ENCODE measurements at regions not wholly inside any gene's neighbourhood (a gene's known extent, or its start where the extent isn't known, plus 50 kb on each side); places are given as distances from the start of the nearest gene placed in this dataset.

- H3K27me3 ChIP-seq (ENCODE audit: control insufficient read depth, insufficient read depth, low read length) = no peaks in the 10 kb centered on the region
- H3K27ac ChIP-seq (ENCODE audit: low read length) = no peak overlapping the region
- DNase-seq (ENCODE audit: low read depth, low spot score) = no peak
- no peaks in the 10 kb centered on the region for H3K9me3 ChIP-seq (ENCODE audit: control insufficient read depth, insufficient read depth, low read length)
- H3K4me1 ChIP-seq (ENCODE audit: control insufficient read depth, insufficient read depth, low read length) = peaks cover 3% of the 10 kb centered on the region; the same call in 1 of the 2 replicates
- no peak overlapping the region for H3K4me3 ChIP-seq (ENCODE audit: low read length)
- WGBS (ENCODE audit: insufficient coverage, insufficient read length) = no CpG with 5 or more reads among the region's 3 CpGs
- H3K36me3 ChIP-seq (ENCODE audit: control insufficient read depth, insufficient read depth, low read length) = peaks cover 3% of the 10 kb centered on the region; the same call in 1 of the 2 replicates
Observed at GRCh38 chr5:124645396-124645795, 101.0 kb downstream of the ZNF608 start.

- Histone ChIP-seq H3K4me3 (ENCODE audit: low read length) (no peak overlapping the region), H3K9me3 (ENCODE audit: control insufficient read depth, insufficient read depth, low read length) (no peaks in the 10 kb centered on the region), H3K36me3 (ENCODE audit: control insufficient read depth, insufficient read depth, low read length) (peaks cover 3% of the 10 kb centered on the region; the same call in 1 of the 2 replicates), H3K27ac (ENCODE audit: low read length) (no peak overlapping the region), H3K4me1 (ENCODE audit: control insufficient read depth, insufficient read depth, low read length) (peaks cover 3% of the 10 kb centered on the region; the same call in 1 of the 2 replicates), H3K27me3 (ENCODE audit: control insufficient read depth, insufficient read depth, low read length) (no peaks in the 10 kb centered on the region)
- DNase-seq (ENCODE audit: low read depth, low spot score) = no peak
- no CpG with 5 or more reads among the region's 1 CpG for WGBS (ENCODE audit: insufficient coverage, insufficient read length)
Observed at GRCh38 chr5:124644582-124644981, 101.9 kb downstream of the ZNF608 start.

GRCh38 chr5:124644138-124644537 lies 102.3 kb downstream of the ZNF608 start:
- Histone ChIP-seq H3K27me3 (ENCODE audit: control insufficient read depth, insufficient read depth, low read length) (no peaks in the 10 kb centered on the region), H3K4me3 (ENCODE audit: low read length) (no peak overlapping the region), H3K4me1 (ENCODE audit: control insufficient read depth, insufficient read depth, low read length) (peaks cover 3% of the 10 kb centered on the region), H3K36me3 (ENCODE audit: control insufficient read depth, insufficient read depth, low read length) (peaks cover 3% of the 10 kb centered on the region; the same call in 1 of the 2 replicates), H3K27ac (ENCODE audit: low read length) (no peak overlapping the region), H3K9me3 (ENCODE audit: control insufficient read depth, insufficient read depth, low read length) (no peaks in the 10 kb centered on the region)
- WGBS (ENCODE audit: insufficient coverage, insufficient read length) = no CpG with 5 or more reads among the region's 9 CpGs
- no peak for DNase-seq (ENCODE audit: low read depth, low spot score)

- no CpG with 5 or more reads among the region's 7 CpGs for WGBS (ENCODE audit: insufficient coverage, insufficient read length)
- H3K9me3 ChIP-seq (ENCODE audit: control insufficient read depth, insufficient read depth, low read length) = no peaks in the 10 kb centered on the region
- H3K4me3 ChIP-seq (ENCODE audit: low read length) = no peak overlapping the region
- H3K36me3 ChIP-seq (ENCODE audit: control insufficient read depth, insufficient read depth, low read length) = peaks cover under 1% of the 10 kb centered on the region; the same call in 1 of the 2 replicates
- peaks cover 3% of the 10 kb centered on the region for H3K4me1 ChIP-seq (ENCODE audit: control insufficient read depth, insufficient read depth, low read length)
- DNase-seq (ENCODE audit: low read depth, low spot score) = no peak
- H3K27me3 ChIP-seq (ENCODE audit: control insufficient read depth, insufficient read depth, low read length) = no peaks in the 10 kb centered on the region
- H3K27ac ChIP-seq (ENCODE audit: low read length) = no peak overlapping the region
Observed at GRCh38 chr5:124643336-124643735, 103.1 kb downstream of the ZNF608 start.

GRCh38 chr5:124642151-124642550 lies 104.3 kb downstream of the ZNF608 start:
- no CpG with 5 or more reads among the region's 2 CpGs for WGBS (ENCODE audit: insufficient coverage, insufficient read length)
- DNase-seq (ENCODE audit: low read depth, low spot score) = no peak
- H3K36me3 ChIP-seq (ENCODE audit: control insufficient read depth, insufficient read depth, low read length) = no peaks in the 10 kb centered on the region
- no peaks in the 10 kb centered on the region for H3K9me3 ChIP-seq (ENCODE audit: control insufficient read depth, insufficient read depth, low read length)
- no peak overlapping the region for H3K4me3 ChIP-seq (ENCODE audit: low read length)
- H3K27me3 ChIP-seq (ENCODE audit: control insufficient read depth, insufficient read depth, low read length) = no peaks in the 10 kb centered on the region
- peaks cover 3% of the 10 kb centered on the region; the same call in 1 of the 2 replicates for H3K4me1 ChIP-seq (ENCODE audit: control insufficient read depth, insufficient read depth, low read length)
- H3K27ac ChIP-seq (ENCODE audit: low read length) = no peak overlapping the region

- Histone ChIP-seq H3K4me3 (ENCODE audit: low read length) (no peak overlapping the region), H3K4me1 (ENCODE audit: control insufficient read depth, insufficient read depth, low read length) (peaks cover 3% of the 10 kb centered on the region; the same call in 1 of the 2 replicates), H3K36me3 (ENCODE audit: control insufficient read depth, insufficient read depth, low read length) (no peaks in the 10 kb centered on the region), H3K9me3 (ENCODE audit: control insufficient read depth, insufficient read depth, low read length) (no peaks in the 10 kb centered on the region), H3K27me3 (ENCODE audit: control insufficient read depth, insufficient read depth, low read length) (no peaks in the 10 kb centered on the region), H3K27ac (ENCODE audit: low read length) (no peak overlapping the region)
- DNase-seq (ENCODE audit: low read depth, low spot score) = no peak
- no CpG with 5 or more reads among the region's 11 CpGs for WGBS (ENCODE audit: insufficient coverage, insufficient read length)
Observed at GRCh38 chr5:124641154-124641792, 105.2 kb downstream of the ZNF608 start.

GRCh38 chr5:124639095-124639665 lies 107.3 kb downstream of the ZNF608 start:
- no peaks in the 10 kb centered on the region for H3K36me3 ChIP-seq (ENCODE audit: control insufficient read depth, insufficient read depth, low read length)
- H3K27ac ChIP-seq (ENCODE audit: low read length) = no peak overlapping the region
- H3K4me1 ChIP-seq (ENCODE audit: control insufficient read depth, insufficient read depth, low read length) = peaks cover 3% of the 10 kb centered on the region; the same call in 1 of the 2 replicates
- no peaks in the 10 kb centered on the region for H3K9me3 ChIP-seq (ENCODE audit: control insufficient read depth, insufficient read depth, low read length)
- H3K27me3 ChIP-seq (ENCODE audit: control insufficient read depth, insufficient read depth, low read length) = no peaks in the 10 kb centered on the region
- no peak overlapping the region for H3K4me3 ChIP-seq (ENCODE audit: low read length)
- no CpG with 5 or more reads among the region's 4 CpGs for WGBS (ENCODE audit: insufficient coverage, insufficient read length)
- DNase-seq (ENCODE audit: low read depth, low spot score) = no peak

- H3K4me3 ChIP-seq (ENCODE audit: low read length) = no peak overlapping the region
- H3K4me1 ChIP-seq (ENCODE audit: control insufficient read depth, insufficient read depth, low read length) = peaks cover 1% of the 10 kb centered on the region; the same call in 1 of the 2 replicates
Observed at GRCh38 chr5:124637011-124637410, 109.4 kb downstream of the ZNF608 start.

GRCh38 chr5:124634741-124635323 lies 111.6 kb downstream of the ZNF608 start:
- no CpG with 5 or more reads among the region's 3 CpGs for WGBS (ENCODE audit: insufficient coverage, insufficient read length)
- no peak for DNase-seq (ENCODE audit: low read depth, low spot score)
- no peaks in the 10 kb centered on the region for H3K27me3 ChIP-seq (ENCODE audit: control insufficient read depth, insufficient read depth, low read length)
- no peaks in the 10 kb centered on the region for H3K9me3 ChIP-seq (ENCODE audit: control insufficient read depth, insufficient read depth, low read length)
- no peaks in the 10 kb centered on the region for H3K36me3 ChIP-seq (ENCODE audit: control insufficient read depth, insufficient read depth, low read length)
- peaks cover 1% of the 10 kb centered on the region; the same call in 1 of the 2 replicates for H3K4me1 ChIP-seq (ENCODE audit: control insufficient read depth, insufficient read depth, low read length)
- H3K27ac ChIP-seq (ENCODE audit: low read length) = no peak overlapping the region
- H3K4me3 ChIP-seq (ENCODE audit: low read length) = no peak overlapping the region

More at GRCh38 chr5:124637011-124637410, 109.4 kb downstream of the ZNF608 start:
- H3K27me3 ChIP-seq (ENCODE audit: control insufficient read depth, insufficient read depth, low read length) = no peaks in the 10 kb centered on the region
- no CpG with 5 or more reads among the region's 3 CpGs for WGBS (ENCODE audit: insufficient coverage, insufficient read length)
- H3K9me3 ChIP-seq (ENCODE audit: control insufficient read depth, insufficient read depth, low read length) = no peaks in the 10 kb centered on the region
- no peak overlapping the region for H3K27ac ChIP-seq (ENCODE audit: low read length)
- no peak for DNase-seq (ENCODE audit: low read depth, low spot score)
- H3K36me3 ChIP-seq (ENCODE audit: control insufficient read depth, insufficient read depth, low read length) = no peaks in the 10 kb centered on the region

- no peak for DNase-seq (ENCODE audit: low read depth, low spot score)
- Histone ChIP-seq H3K27ac (ENCODE audit: low read length) (no peak overlapping the region), H3K36me3 (ENCODE audit: control insufficient read depth, insufficient read depth, low read length) (no peaks in the 10 kb centered on the region), H3K9me3 (ENCODE audit: control insufficient read depth, insufficient read depth, low read length) (no peaks in the 10 kb centered on the region), H3K27me3 (ENCODE audit: control insufficient read depth, insufficient read depth, low read length) (no peaks in the 10 kb centered on the region), H3K4me3 (ENCODE audit: low read length) (no peak overlapping the region), H3K4me1 (ENCODE audit: control insufficient read depth, insufficient read depth, low read length) (peaks cover 1% of the 10 kb centered on the region; the same call in 1 of the 2 replicates)
- no CpG with 5 or more reads among the region's 1 CpG for WGBS (ENCODE audit: insufficient coverage, insufficient read length)
Observed at GRCh38 chr5:124634228-124634739, 112.2 kb downstream of the ZNF608 start.

Data from iPS DF 6.9 (cell line).